SK-N-SH (cell line): ENCODE measurements at regions not wholly inside any gene's neighbourhood (a gene's known extent, or its start where the extent isn't known, plus 50 kb on each side); places are given as distances from the start of the nearest gene placed in this dataset.

Source experiments
- CTCF ChIA-PET: fragments of 300-600, 350-600 bp; formaldehyde crosslinking; extraction: SDS; loops from one replicate; lab custom pipeline; 2021; lab: Yijun Ruan, JAX
- POLR2A ChIA-PET: fragments of 350-600 bp; sonication (Branson Sonifier 250); formaldehyde crosslinking; extraction: SDS; loops from one replicate; lab custom pipeline; 2020; ENCODE audit warnings: antibody characterized with exemption, inconsistent platforms; lab: Yijun Ruan, JAX
- DNase-seq: peaks from one replicate; pipeline ENCODE4 v3.0.0; 2012
- H2AFZ ChIP-seq: fragments of 200-600 bp; sonication (generic); 2 replicates; pipeline ENCODE4 v1.8.1; 2016; ENCODE audit warnings: antibody characterized with exemption, mild to moderate bottlenecking, low read depth
- H3F3A ChIP-seq: fragments of 200-600 bp; sonication (generic); replicated peaks from 2 replicates; pipeline ENCODE3; 2016; ENCODE audit warnings: antibody characterized with exemption, mild to moderate bottlenecking; ENCODE audit not compliant: insufficient read depth
- H3K27ac ChIP-seq, 2 experiments: fragments of 200-500 bp in 1 of 2; fragments of 200-600 bp in 1 of 2; sonication (Bioruptor generic) in 1 of 2; sonication (generic), shearing (Covaris generic) in 1 of 2; 2 replicates each; pipeline versions ENCODE4 v1.5.1 to v1.6.1; 2014 to 2016; ENCODE audit warnings: low read depth in 2 of 2, inconsistent platforms in 1 of 2, low read length in 1 of 2, mild to moderate bottlenecking in 1 of 2, mixed read lengths in 1 of 2
- H3K27me3 ChIP-seq: fragments of 200-600 bp; sonication (generic), shearing (Covaris generic); 2 replicates; pipeline ENCODE4 v1.6.1; 2016; ENCODE audit warnings: mixed run types; ENCODE audit not compliant: insufficient read depth
- H3K36me3 ChIP-seq, 2 experiments: fragments of 200-500 bp in 1 of 2; fragments of 200-600 bp in 1 of 2; sonication (Bioruptor generic) in 1 of 2; sonication (generic) in 1 of 2; replicated peaks in 1 of 2; 2 replicates each; pipeline versions ENCODE3 to v1.5.1; 2014 to 2016; ENCODE audit warnings: low read length in 1 of 2, mild to moderate bottlenecking in 1 of 2; ENCODE audit not compliant: insufficient read depth in 2 of 2, control insufficient read depth in 1 of 2
- H3K4me1 ChIP-seq, 2 experiments: fragments of 200-500 bp in 1 of 2; fragments of 200-600 bp in 1 of 2; sonication (Bioruptor generic) in 1 of 2; sonication (generic), shearing (Covaris generic) in 1 of 2; 2 replicates each; pipeline versions ENCODE4 v1.5.1 to v1.6.1; 2014 to 2016; ENCODE audit warnings: low read depth in 1 of 2, low read length in 1 of 2, mixed run types in 1 of 2; ENCODE audit not compliant: insufficient read depth in 2 of 2, control insufficient read depth in 1 of 2
- H3K4me2 ChIP-seq: fragments of 200-600 bp; sonication (generic), shearing (Covaris generic); 2 replicates; pipeline ENCODE4 v1.6.1; 2017; ENCODE audit warnings: mixed run types
- H3K4me3 ChIP-seq, 2 experiments: fragments of 200-500 bp in 1 of 2; fragments of 200-600 bp in 1 of 2; sonication (Bioruptor generic) in 1 of 2; sonication (generic), shearing (Covaris generic) in 1 of 2; 2 replicates each; pipeline versions ENCODE4 v1.5.1 to v1.8.1; 2014 to 2016; ENCODE audit warnings: low read depth in 2 of 2, inconsistent platforms in 1 of 2, low read length in 1 of 2, mild to moderate bottlenecking in 1 of 2, mixed read lengths in 1 of 2, moderate library complexity in 1 of 2
- H3K79me2 ChIP-seq: fragments of 200-600 bp; sonication (generic); 2 replicates; pipeline ENCODE4 v1.8.1; 2017; ENCODE audit warnings: mild to moderate bottlenecking; ENCODE audit not compliant: insufficient read depth
- H3K9ac ChIP-seq: fragments of 200-600 bp; sonication (generic); 2 replicates; pipeline ENCODE4 v1.6.1; 2017; ENCODE audit warnings: mixed run types
- H3K9me2 ChIP-seq: fragments of 200-600 bp; sonication (generic); 2 replicates; pipeline ENCODE4 v1.6.1; 2017; ENCODE audit warnings: mixed run types
- H3K9me3 ChIP-seq: fragments of 200-600 bp; sonication (generic); 2 replicates; pipeline ENCODE4 v1.6.1; 2017; ENCODE audit warnings: mixed run types, mild to moderate bottlenecking, moderate library complexity
- H4K20me1 ChIP-seq: fragments of 200-600 bp; sonication (generic); 2 replicates; pipeline ENCODE4 v1.6.1; 2017; ENCODE audit warnings: mild to moderate bottlenecking, mixed run types; ENCODE audit not compliant: insufficient read depth
- EP300 ChIP-seq, 2 experiments: IDR thresholded peaks; 2 replicates each; pipeline versions ENCODE4 v1.4.0 to v1.6.1; 2012; ENCODE audit warnings: borderline replicate concordance in 1 of 2, low read depth in 1 of 2, low read length in 1 of 2
- FOXM1 ChIP-seq: IDR thresholded peaks from 2 replicates; pipeline ENCODE4 v1.4.0; 2012; ENCODE audit warnings: low read depth, mild to moderate bottlenecking
- GATA2 ChIP-seq: sonication (generic); formaldehyde crosslinking; IDR thresholded peaks from 2 replicates; pipeline ENCODE4 v1.5.0; 2020; ENCODE audit warnings: mild to moderate bottlenecking, missing genetic modification reagents
- MAX ChIP-seq: IDR thresholded peaks from 2 replicates; pipeline ENCODE4 v1.4.0; 2012; ENCODE audit warnings: low read depth
- MEF2A ChIP-seq: IDR thresholded peaks from 2 replicates; pipeline ENCODE4 v1.4.0; 2012; ENCODE audit warnings: low read depth, borderline replicate concordance
- PBX3 ChIP-seq: IDR thresholded peaks from 2 replicates; pipeline ENCODE4; 2012
- POLR2AphosphoS5 ChIP-seq: IDR thresholded peaks from 2 replicates; pipeline ENCODE4 v1.6.1; 2012; ENCODE audit warnings: low read depth, low read length
- RAD21 ChIP-seq: IDR thresholded peaks from 2 replicates; pipeline ENCODE4 v1.6.1; 2012; ENCODE audit warnings: mild to moderate bottlenecking, low read length
- REST ChIP-seq: IDR thresholded peaks from 2 replicates; pipeline ENCODE4 v1.6.1; 2012; ENCODE audit warnings: mild to moderate bottlenecking, low read depth, low read length, moderate library complexity
- SIN3A ChIP-seq: IDR thresholded peaks from 2 replicates; pipeline ENCODE4 v1.6.1; 2012; ENCODE audit warnings: low read depth, mild to moderate bottlenecking, low read length, moderate library complexity, borderline replicate concordance
- TCF12 ChIP-seq: IDR thresholded peaks from 2 replicates; pipeline ENCODE4 v1.4.0; 2012
- USF1 ChIP-seq: IDR thresholded peaks from 2 replicates; pipeline ENCODE4 v1.4.0; 2012; ENCODE audit warnings: low read depth, borderline replicate concordance
- USF2 ChIP-seq: fragments of 150-350 bp; IDR thresholded peaks from 2 replicates; pipeline ENCODE4 v1.6.1; 2017; ENCODE audit warnings: antibody characterized with exemption, low read length, low read depth, borderline replicate concordance
- WGBS: methylation state at CpG from one replicate; pipeline ENCODE4 v1.1.6; 2017; ENCODE audit warnings: low lambda C conversion rate; 5-methylcytosine and 5-hydroxymethylcytosine counted together

- Histone ChIP-seq H3K9ac (no peak overlapping the region), H3K4me2 (no peak overlapping the region), H3K36me3 (no peaks in the 10 kb centered on the region), H2AFZ (no peak overlapping the region), H3K9me2 (no peaks in the 10 kb centered on the region), H3F3A (no peaks in the 10 kb centered on the region), H3K27me3 (no peaks in the 10 kb centered on the region), H3K4me3 (no peak overlapping the region), H3K27ac (no peak overlapping the region), H4K20me1 (no peaks in the 10 kb centered on the region), H3K9me3 (no peaks in the 10 kb centered on the region), H3K79me2 (no peaks in the 10 kb centered on the region), H3K4me1 (peaks cover 0 to 7% of the 10 kb centered on the region in 2 experiments; a peak in 1 of 4 replicates)
- CTCF ChIA-PET, result no interaction called here
- POLR2A ChIA-PET, result no interaction called here
- WGBS, result 47% methylated on average over 12 of the region's 15 CpGs
- DNase-seq, result no peak
- no peak for TF ChIP-seq EP300 (IDR thresholded peaks at IDR 0.05; ENCODE audit: borderline replicate concordance in 1 of 2, low read depth in 1 of 2, low read length in 1 of 2)
Observed at GRCh38 chr15:31815411-31816155, 214.7 kb upstream of the CHRNA7 start.

- Histone ChIP-seq H3K27me3 (no peaks in the 10 kb centered on the region), H3K9ac (no peak overlapping the region), H2AFZ (no peak overlapping the region), H3K4me3 (no peak overlapping the region), H3K36me3 (no peaks in the 10 kb centered on the region), H3K9me2 (no peaks in the 10 kb centered on the region), H3K4me1 (no peaks in the 10 kb centered on the region), H3K4me2 (no peak overlapping the region), H3K79me2 (no peaks in the 10 kb centered on the region), H4K20me1 (no peaks in the 10 kb centered on the region), H3F3A (no peaks in the 10 kb centered on the region), H3K9me3 (no peaks in the 10 kb centered on the region), H3K27ac (no peak overlapping the region)
- WGBS, result 86% methylated on average over 2 of the region's 2 CpGs
- CTCF ChIA-PET, result no interaction called here
- DNase-seq, result no peak
- no peak for TF ChIP-seq RAD21
- no peak for TF ChIP-seq USF2
- no peak for TF ChIP-seq TCF12
- no peak for TF ChIP-seq MEF2A
- TF ChIP-seq PBX3, result no peak
- TF ChIP-seq REST, result no peak
- no peak for TF ChIP-seq FOXM1
- no peak for TF ChIP-seq USF1
- no peak for TF ChIP-seq GATA2 (CRISPR knock-in tag)
- no peak for TF ChIP-seq MAX
- TF ChIP-seq SIN3A, result no peak
- TF ChIP-seq POLR2AphosphoS5, result no peak
- POLR2A ChIA-PET, result no interaction called here
Observed at GRCh38 chr15:31822463-31822862, 207.9 kb upstream of the CHRNA7 start.
